HepG2 (cell line): ENCODE measurements at regions not wholly inside any gene's neighbourhood (a gene's known extent, or its start where the extent isn't known, plus 50 kb on each side); places are given as distances from the start of the nearest gene placed in this dataset.

ENCODE experiments used
- CBFB ChIP-seq: sonication (generic); formaldehyde crosslinking; IDR thresholded peaks from 2 replicates; pipeline ENCODE4 v1.4.0; 2020; ENCODE audit warnings: missing genetic modification reagents
- CTCF ChIP-seq: sonication (generic); formaldehyde crosslinking; IDR thresholded peaks from 2 replicates; pipeline ENCODE4 v1.5.0; 2020; ENCODE audit warnings: mild to moderate bottlenecking, missing genetic modification reagents, moderate library complexity
- HNF1B ChIP-seq: sonication (generic); formaldehyde crosslinking; IDR thresholded peaks from 2 replicates; pipeline ENCODE4 v1.5.1; 2020; ENCODE audit warnings: mild to moderate bottlenecking, moderate library complexity, missing genetic modification reagents
- PBX3 ChIP-seq: sonication (generic); formaldehyde crosslinking; IDR thresholded peaks from 2 replicates; pipeline ENCODE4 v1.8.1; 2023; ENCODE audit warnings: missing genetic modification reagents, inconsistent platforms, borderline replicate concordance
- REST ChIP-seq, 2 experiments: IDR thresholded peaks; 2 replicates each; pipeline ENCODE4 v1.6.1; 2011 to 2012; ENCODE audit warnings: low read length in 2 of 2, borderline replicate concordance in 1 of 2, low read depth in 1 of 2, mild to moderate bottlenecking in 1 of 2, moderate library complexity in 1 of 2
- SIN3B ChIP-seq: fragments of 150-350 bp; IDR thresholded peaks from 2 replicates; pipeline ENCODE4 v1.6.1; 2014; ENCODE audit warnings: low read length
- SNAPC5 ChIP-seq: sonication (generic); formaldehyde crosslinking; IDR thresholded peaks from 2 replicates; pipeline ENCODE4 v1.8.1; 2023; ENCODE audit warnings: mild to moderate bottlenecking, missing genetic modification reagents, borderline replicate concordance
- TCF12 ChIP-seq, 2 experiments: fragments of 450-650 bp in 1 of 2; sonication (generic) in 1 of 2; formaldehyde crosslinking in 1 of 2; IDR thresholded peaks; 2 replicates each; pipeline versions ENCODE4 v1.6.1 to v1.8.0; 2017 to 2022; ENCODE audit warnings: antibody characterized with exemption in 1 of 2, mild to moderate bottlenecking in 1 of 2, missing genetic modification reagents in 1 of 2, moderate library complexity in 1 of 2
- U2AF1 ChIP-seq: fragments of 200-400 bp; formaldehyde crosslinking; optimal IDR thresholded peaks from 2 replicates; pipeline ENCODE3; 2017; ENCODE audit warnings: mild to moderate bottlenecking, low read depth, low read length
- ZFP82 ChIP-seq: sonication (generic); formaldehyde crosslinking; IDR thresholded peaks from 2 replicates; pipeline ENCODE4 v1.5.1; 2020; ENCODE audit warnings: mild to moderate bottlenecking, missing genetic modification reagents, borderline replicate concordance
- ZIK1 ChIP-seq: sonication (generic); formaldehyde crosslinking; IDR thresholded peaks from 2 replicates; pipeline ENCODE4 v1.5.0; 2020; ENCODE audit warnings: mild to moderate bottlenecking, low read depth, missing genetic modification reagents, borderline replicate concordance
- ZNF143 ChIP-seq: sonication (generic); formaldehyde crosslinking; IDR thresholded peaks from 2 replicates; pipeline ENCODE4 v1.4.0; 2020; ENCODE audit warnings: missing genetic modification reagents
- ZNF30 ChIP-seq: sonication (generic); formaldehyde crosslinking; IDR thresholded peaks from 2 replicates; pipeline ENCODE4 v1.5.0; 2020; ENCODE audit warnings: mild to moderate bottlenecking, missing genetic modification reagents
- ZNF331 ChIP-seq: sonication (generic); formaldehyde crosslinking; IDR thresholded peaks from 2 replicates; pipeline ENCODE4 v1.4.0; 2020; ENCODE audit warnings: missing genetic modification reagents

- TF ChIP-seq TCF12 (IDR thresholded peaks at IDR 0.05) (no peak), TCF12 (CRISPR knock-in tag; IDR thresholded peaks at IDR 0.05) (no peak), ZFP82 (CRISPR knock-in tag) (no peak), ZIK1 (CRISPR knock-in tag) (no peak), CBFB (CRISPR knock-in tag) (no peak), ZNF143 (no peak), SNAPC5 (CRISPR knock-in tag) (no peak), U2AF1 (no peak), REST (IDR thresholded peaks at IDR 0.05; ENCODE audit: borderline replicate concordance in 1 of 2, low read depth in 1 of 2, low read length in 2 of 2) (no peak), SIN3B (no peak), CTCF (no peak), ZNF30 (CRISPR knock-in tag) (no peak), PBX3 (CRISPR knock-in tag) (no peak), HNF1B (CRISPR knock-in tag) (no peak), ZNF331 (CRISPR knock-in tag) (no peak)
Observed at GRCh38 chr3:83628471-83628870, 1330.3 kb upstream of the CADM2 start.
